H1 (cell line): ENCODE measurements at regions not wholly inside any gene's neighbourhood (a gene's known extent, or its start where the extent isn't known, plus 50 kb on each side); places are given as distances from the start of the nearest gene placed in this dataset.

Experiments used
- CTCF ChIA-PET: fragments of 300-600 bp; sonication (Branson Sonifier 250); formaldehyde crosslinking; loops from one replicate; lab custom pipeline; 2021; ENCODE audit not compliant: partially characterized antibody; lab: Charles Lee
- POLR2A ChIA-PET: fragments of 300-600 bp; sonication (Branson Sonifier 250); formaldehyde crosslinking; loops from one replicate; lab custom pipeline; 2021; ENCODE audit warnings: inconsistent platforms; ENCODE audit not compliant: partially characterized antibody; lab: Charles Lee
- DNase-seq, 2 experiments: peaks; one replicate each; pipeline versions ENCODE4 v3.0.0 to v3.0.0-alpha.2; 2010 to 2022; ENCODE audit warnings: low spot score in 2 of 2, low read depth in 1 of 2, mixed read lengths in 1 of 2
- FAIRE-seq: peaks from 2 replicates; lab custom pipeline; 2011; peaks lifted over from hg19 to GRCh38; lab: Jason Lieb, UNC
- H2AFZ ChIP-seq: 2 replicates; pipeline ENCODE4 v1.8.1; 2012; ENCODE audit warnings: low read length, inconsistent platforms
- H2AK5ac ChIP-seq: 2 replicates; pipeline ENCODE4 v1.6.1; 2013; ENCODE audit warnings: low read depth, low read length
- H2BK120ac ChIP-seq: replicated peaks from 2 replicates; pipeline ENCODE3; 2013; ENCODE audit warnings: low read depth, low read length, inconsistent platforms
- H2BK12ac ChIP-seq: 2 replicates; pipeline ENCODE4 v1.6.1; 2013; ENCODE audit warnings: low read depth, low read length
- H2BK15ac ChIP-seq: 2 replicates; pipeline ENCODE4 v1.6.1; 2013; ENCODE audit warnings: low read length
- H2BK20ac ChIP-seq: 2 replicates; pipeline ENCODE4 v1.6.1; 2013; ENCODE audit warnings: low read length
- H2BK5ac ChIP-seq: 2 replicates; pipeline ENCODE4 v1.6.1; 2013; ENCODE audit warnings: low read depth, low read length
- H3K14ac ChIP-seq: 2 replicates; pipeline ENCODE4 v1.6.1; 2013; ENCODE audit warnings: inconsistent platforms; ENCODE audit not compliant: insufficient read length
- H3K18ac ChIP-seq: 2 replicates; pipeline ENCODE4 v1.6.1; 2013; ENCODE audit warnings: low read length; ENCODE audit errors: extremely low read depth
- H3K23ac ChIP-seq: 2 replicates; pipeline ENCODE4 v1.6.1; 2013; ENCODE audit warnings: inconsistent platforms; ENCODE audit not compliant: insufficient read length
- H3K23me2 ChIP-seq: 2 replicates; pipeline ENCODE4 v1.6.1; 2013; ENCODE audit warnings: low read depth, low read length
- H3K27ac ChIP-seq: 2 replicates; pipeline ENCODE4 v1.6.1; 2011; ENCODE audit warnings: low read depth, low read length, inconsistent platforms
- H3K27me3 ChIP-seq, 4 experiments: replicated peaks in 1 of 4; 1 replicate in 1 of 4; 2 replicates in 3 of 4; pipeline versions ENCODE4 v1.6.1 to v1.8.1; 2011 to 2013; ENCODE audit warnings: low read length in 3 of 4, mild to moderate bottlenecking in 3 of 4, inconsistent platforms in 2 of 4, mixed read lengths in 2 of 4, moderate library complexity in 1 of 4; ENCODE audit not compliant: control insufficient read depth in 3 of 4, insufficient read depth in 3 of 4; ENCODE audit errors: extremely low read depth in 1 of 4
- H3K36me3 ChIP-seq, 4 experiments: 2 replicates each; pipeline versions ENCODE4 v1.6.1 to v1.8.1; 2011 to 2013; ENCODE audit warnings: mild to moderate bottlenecking in 4 of 4, low read length in 3 of 4, moderate library complexity in 2 of 4, control low read depth in 1 of 4, inconsistent platforms in 1 of 4; ENCODE audit not compliant: insufficient read depth in 4 of 4, control insufficient read depth in 2 of 4
- H3K4ac ChIP-seq: replicated peaks from 2 replicates; pipeline ENCODE3; 2013; ENCODE audit warnings: low read length, low read depth, mixed read lengths, inconsistent platforms; ENCODE audit not compliant: insufficient read length
- H3K4me1 ChIP-seq, 4 experiments: replicated peaks in 1 of 4; 1 replicate in 1 of 4; 2 replicates in 3 of 4; pipeline versions ENCODE4 v1.6.1 to v1.8.1; 2011 to 2013; ENCODE audit warnings: low read length in 3 of 4, inconsistent platforms in 2 of 4, mixed read lengths in 1 of 4; ENCODE audit not compliant: insufficient read depth in 4 of 4, control insufficient read depth in 3 of 4
- H3K4me2 ChIP-seq, 2 experiments: 2 replicates each; pipeline versions ENCODE4 v1.6.1 to v1.8.1; 2011 to 2013; ENCODE audit warnings: low read depth in 2 of 2, low read length in 2 of 2, control low read depth in 1 of 2, inconsistent platforms in 1 of 2, mild to moderate bottlenecking in 1 of 2; ENCODE audit not compliant: insufficient read depth in 1 of 2
- H3K4me3 ChIP-seq, 4 experiments: fragments of 200-600, 300-600 bp in 1 of 4; sonication (generic), shearing (Covaris generic), sonication (Bioruptor Twin) in 1 of 4; 2 replicates each; pipeline versions ENCODE4 v1.5.1 to v1.8.1; 2011 to 2016; ENCODE audit warnings: low read length in 4 of 4, low read depth in 3 of 4, control low read depth in 2 of 4, inconsistent platforms in 2 of 4, mild to moderate bottlenecking in 2 of 4, mixed read lengths in 1 of 4, moderate library complexity in 1 of 4; ENCODE audit not compliant: insufficient read depth in 2 of 4; ENCODE audit errors: extremely low read depth in 1 of 4
- H3K56ac ChIP-seq: replicated peaks from 2 replicates; pipeline ENCODE3; 2013; ENCODE audit warnings: low read depth, mild to moderate bottlenecking, mixed read lengths, low read length, inconsistent platforms; ENCODE audit not compliant: insufficient read length
- H3K79me1 ChIP-seq: 2 replicates; pipeline ENCODE4 v1.6.1; 2013; ENCODE audit warnings: low read depth, low read length, control low read depth
- H3K79me2 ChIP-seq, 2 experiments: 2 replicates each; pipeline versions ENCODE4 v1.6.1 to v1.8.1; 2012 to 2013; ENCODE audit warnings: low read length in 2 of 2, mild to moderate bottlenecking in 2 of 2, inconsistent platforms in 1 of 2; ENCODE audit not compliant: insufficient read depth in 2 of 2, control insufficient read depth in 1 of 2
- H3K9ac ChIP-seq, 4 experiments: replicated peaks in 1 of 4; 1 replicate in 1 of 4; 2 replicates in 3 of 4; pipeline versions ENCODE4 v1.6.1 to v1.8.1; 2011 to 2013; ENCODE audit warnings: low read depth in 3 of 4, low read length in 3 of 4, control low read depth in 2 of 4, mild to moderate bottlenecking in 2 of 4, moderate library complexity in 2 of 4, inconsistent platforms in 1 of 4; ENCODE audit errors: extremely low read depth in 1 of 4
- H3K9me3 ChIP-seq, 2 experiments: 2 replicates each; pipeline versions ENCODE4 v1.6.1 to v1.8.1; 2012 to 2013; ENCODE audit warnings: mild to moderate bottlenecking in 2 of 2, moderate library complexity in 2 of 2, control low read depth in 1 of 2, inconsistent platforms in 1 of 2, low read depth in 1 of 2, low read length in 1 of 2, mixed read lengths in 1 of 2; ENCODE audit not compliant: insufficient read depth in 2 of 2
- H4K20me1 ChIP-seq, 2 experiments: replicated peaks in 1 of 2; 2 replicates each; pipeline versions ENCODE3 to v1.8.1; 2011 to 2013; ENCODE audit warnings: inconsistent platforms in 2 of 2, low read length in 2 of 2, mild to moderate bottlenecking in 1 of 2; ENCODE audit not compliant: insufficient read depth in 2 of 2, control insufficient read depth in 1 of 2
- H4K5ac ChIP-seq: 2 replicates; pipeline ENCODE4 v1.6.1; 2013; ENCODE audit warnings: low read length, low read depth, mixed read lengths, inconsistent platforms; ENCODE audit not compliant: insufficient read length
- H4K8ac ChIP-seq: 2 replicates; pipeline ENCODE4 v1.8.0; 2013; ENCODE audit warnings: mild to moderate bottlenecking, moderate library complexity, low read length, inconsistent platforms; ENCODE audit not compliant: insufficient read depth; ENCODE audit errors: extremely low read depth
- H4K91ac ChIP-seq: replicated peaks from 2 replicates; pipeline ENCODE3; 2013; ENCODE audit warnings: low read length, mixed read lengths, inconsistent platforms; ENCODE audit not compliant: insufficient read length
- ASH2L ChIP-seq: fragments of 200-600, 300-600 bp; sonication (generic); IDR thresholded peaks from one replicate; pipeline ENCODE4 v1.7.1; 2017; ENCODE audit warnings: low read length
- CHD1 ChIP-seq: IDR thresholded peaks from 2 replicates; pipeline ENCODE4 v1.6.1; 2012; ENCODE audit warnings: low read depth, low read length, improper control_type of control experiment
- EP300 ChIP-seq, 2 experiments: IDR thresholded peaks; 1 replicate in 1 of 2; 2 replicates in 1 of 2; pipeline ENCODE4 v1.6.1; 2011 to 2012; ENCODE audit warnings: low read depth in 2 of 2, low read length in 2 of 2, mild to moderate bottlenecking in 2 of 2, borderline replicate concordance in 1 of 2, inconsistent platforms in 1 of 2, moderate library complexity in 1 of 2
- KDM4A ChIP-seq: IDR thresholded peaks from one replicate; pipeline ENCODE4 v1.7.1; 2012; ENCODE audit warnings: low read depth, mild to moderate bottlenecking, moderate library complexity, low read length, inconsistent platforms; ENCODE audit not compliant: severe bottlenecking
- KDM5A ChIP-seq: fragments of 200-600 bp; IDR thresholded peaks from 2 replicates; pipeline ENCODE4 v1.7.1; 2012; ENCODE audit warnings: mild to moderate bottlenecking, low read length, inconsistent platforms, mixed read lengths
- MAFK ChIP-seq: IDR thresholded peaks from 2 replicates; pipeline ENCODE4 v1.6.1; 2012; ENCODE audit warnings: low read depth, mild to moderate bottlenecking, improper control_type of control experiment, low read length
- SIRT6 ChIP-seq: IDR thresholded peaks from one replicate; pipeline ENCODE4 v1.7.1; 2012; ENCODE audit warnings: low read length, inconsistent platforms
- WGBS, 2 experiments: shearing (Covaris generic) in 1 of 2; methylation state at CpG; one replicate each; pipeline versions ENCODE4 v1.1.6 to v1.1.7; 2013 to 2015; ENCODE audit warnings: low lambda C conversion rate in 2 of 2, mixed read lengths in 2 of 2, inconsistent platforms in 1 of 2, low coverage in 1 of 2, missing lambda C conversion rate in 1 of 2; ENCODE audit not compliant: insufficient replicate concordance in 2 of 2, insufficient coverage in 1 of 2, insufficient read length in 1 of 2; ENCODE audit errors: extremely low coverage in 1 of 2, missing lambda C conversion rate in 1 of 2; 5-methylcytosine and 5-hydroxymethylcytosine counted together

- Histone ChIP-seq H2AFZ (no peak overlapping the region), H3K23me2 (no peaks in the 10 kb centered on the region), H2BK20ac (no peak overlapping the region), H3K27ac (no peak overlapping the region), H3K36me3 (no peaks in the 10 kb centered on the region), H2BK120ac (no peak overlapping the region), H2AK5ac (no peak overlapping the region), H4K5ac (no peak overlapping the region), H3K56ac (no peak overlapping the region), H3K27me3 (no peaks in the 10 kb centered on the region), H3K14ac (no peak overlapping the region), H3K9ac (no peak overlapping the region), H2BK5ac (no peak overlapping the region), H4K8ac (no peak overlapping the region), H3K9me3 (no peaks in the 10 kb centered on the region), H4K20me1 (no peaks in the 10 kb centered on the region), H3K79me2 (no peaks in the 10 kb centered on the region), H3K4me2 (no peak overlapping the region), H3K4ac (no peak overlapping the region), H2BK15ac (no peak overlapping the region), H3K18ac (no peak overlapping the region), H3K4me3 (no peak overlapping the region), H3K23ac (no peak overlapping the region), H4K91ac (no peak overlapping the region), H3K4me1 (peaks cover 0 to 13% (median 7%) of the 10 kb centered on the region in 4 experiments; a peak in 5 of 7 replicates), H2BK12ac (no peak overlapping the region), H3K79me1 (no peaks in the 10 kb centered on the region)
- CTCF ChIA-PET: interaction anchor here (1.4 kb wide), 1 partner anchor 190 kb away, joined by 6 read pairs; no protein-coding TSS in a partner anchor
- POLR2A ChIA-PET: no interaction called here
- no peak for DNase-seq
- WGBS, 2 experiments: 93% methylated on average over 6 of the region's 6 CpGs; no CpG with 5 or more reads in 1 of the 2 experiments
- TF ChIP-seq MAFK (no peak), EP300 (IDR thresholded peaks at IDR 0.05; ENCODE audit: borderline replicate concordance in 1 of 2, low read depth in 2 of 2, low read length in 2 of 2) (no peak), SIRT6 (no peak), ASH2L (no peak), KDM5A (no peak), KDM4A (no peak), CHD1 (no peak)
- FAIRE-seq: no peak
These were observed 56.2 kb upstream of the RAPGEF2 start for GRCh38 chr4:159046683-159047082.
